IMR-90 (cell line): ENCODE measurements at regions not wholly inside any gene's neighbourhood (a gene's known extent, or its start where the extent isn't known, plus 50 kb on each side); places are given as distances from the start of the nearest gene placed in this dataset.

Experiments used
- ATAC-seq: fragments of 200-7000 bp; cut with Tn5 transposase; 2 replicates; pipeline ENCODE4 v1.9.1; 2020; ENCODE audit warnings: low read depth, mild to moderate bottlenecking, moderate library complexity
- BruUV-seq: library from RNA; stranded (reverse); fragments of 400-500 nt; replicated peaks from 2 replicates; lab custom pipeline; 2021; lab: Mats Ljungman, UMichigan
- CTCF ChIA-PET: fragments of 300-600 bp; formaldehyde crosslinking; extraction: SDS; loops from one replicate; lab custom pipeline; 2021; ENCODE audit warnings: antibody characterized with exemption; lab: Yijun Ruan, JAX
- POLR2A ChIA-PET: fragments of 300-600 bp; sonication (Branson Sonifier 250); formaldehyde crosslinking; loops from one replicate; lab custom pipeline; 2022; ENCODE audit warnings: antibody characterized with exemption; ENCODE audit not compliant: unreplicated experiment; lab: Charles Lee
- DNase-seq: peaks from one replicate; pipeline ENCODE4 v3.0.0; 2013
- H2AFZ ChIP-seq: replicated peaks from 2 replicates; pipeline ENCODE3; 2013; ENCODE audit warnings: low read length, mild to moderate bottlenecking; ENCODE audit not compliant: poor library complexity
- H2AK5ac ChIP-seq: 2 replicates; pipeline ENCODE4 v1.6.1; 2013; ENCODE audit warnings: low read depth, low read length, inconsistent platforms
- H2AK9ac ChIP-seq: replicated peaks from 2 replicates; pipeline ENCODE3; 2013; ENCODE audit warnings: mild to moderate bottlenecking, low read depth, low read length, moderate library complexity; ENCODE audit not compliant: poor library complexity
- H2BK120ac ChIP-seq: 2 replicates; pipeline ENCODE4 v1.6.1; 2013; ENCODE audit warnings: low read depth, low read length, inconsistent platforms
- H2BK15ac ChIP-seq: 3 replicates; pipeline ENCODE4 v1.6.1; 2013; ENCODE audit warnings: low read depth, low read length, inconsistent platforms
- H2BK20ac ChIP-seq: 2 replicates; pipeline ENCODE4 v1.6.1; 2013; ENCODE audit warnings: low read depth, mild to moderate bottlenecking, inconsistent platforms, low read length, moderate library complexity
- H2BK5ac ChIP-seq: 2 replicates; pipeline ENCODE4 v1.6.1; 2013; ENCODE audit warnings: mild to moderate bottlenecking, low read depth, low read length, inconsistent platforms; ENCODE audit not compliant: poor library complexity, severe bottlenecking
- H3K14ac ChIP-seq: replicated peaks from 2 replicates; pipeline ENCODE4 v1.6.1; 2013; ENCODE audit warnings: low read depth, low read length, inconsistent platforms
- H3K18ac ChIP-seq: 2 replicates; pipeline ENCODE4 v1.6.1; 2013; ENCODE audit warnings: low read depth, low read length, control low read depth
- H3K23ac ChIP-seq: 2 replicates; pipeline ENCODE4 v1.6.1; 2013; ENCODE audit warnings: low read depth, low read length, inconsistent platforms
- H3K27ac ChIP-seq: 2 replicates; pipeline ENCODE4 v1.5.1; 2013; ENCODE audit warnings: mild to moderate bottlenecking, control low read depth, low read length; ENCODE audit not compliant: insufficient read depth
- H3K27me3 ChIP-seq: 2 replicates; pipeline ENCODE4 v1.6.1; 2013; ENCODE audit warnings: low read length; ENCODE audit not compliant: control insufficient read depth, insufficient read depth
- H3K36me3 ChIP-seq: 2 replicates; pipeline ENCODE4 v1.6.1; 2013; ENCODE audit warnings: low read length, mixed read lengths; ENCODE audit not compliant: control insufficient read depth, insufficient read depth
- H3K4ac ChIP-seq: 2 replicates; pipeline ENCODE4 v1.6.1; 2013; ENCODE audit warnings: low read depth, low read length, inconsistent platforms
- H3K4me1 ChIP-seq: 2 replicates; pipeline ENCODE4 v1.6.1; 2013; ENCODE audit warnings: low read length, mixed read lengths; ENCODE audit not compliant: control insufficient read depth, insufficient read depth
- H3K4me2 ChIP-seq: 2 replicates; pipeline ENCODE4 v1.6.1; 2013; ENCODE audit warnings: low read depth, mild to moderate bottlenecking, control low read depth, low read length, moderate library complexity
- H3K4me3 ChIP-seq: 2 replicates; pipeline ENCODE4 v1.5.1; 2013; ENCODE audit warnings: low read depth, mild to moderate bottlenecking, control low read depth, low read length, moderate library complexity; ENCODE audit not compliant: insufficient read depth
- H3K56ac ChIP-seq: 2 replicates; pipeline ENCODE4 v1.6.1; 2013; ENCODE audit warnings: low read length, inconsistent platforms; ENCODE audit not compliant: insufficient read depth; ENCODE audit errors: extremely low read depth
- H3K79me1 ChIP-seq, 2 experiments: 2 replicates each; pipeline ENCODE4 v1.6.1; 2013; ENCODE audit warnings: low read length in 2 of 2, inconsistent platforms in 1 of 2, low read depth in 1 of 2
- H3K9ac ChIP-seq: 2 replicates; pipeline ENCODE4 v1.6.1; 2013; ENCODE audit warnings: low read depth, low read length, control low read depth
- H3K9me1 ChIP-seq: 2 replicates; pipeline ENCODE4 v1.6.1; 2013; ENCODE audit warnings: low read length, inconsistent platforms; ENCODE audit not compliant: insufficient read depth
- H3K9me3 ChIP-seq: 2 replicates; pipeline ENCODE4 v1.6.1; 2013; ENCODE audit warnings: low read length; ENCODE audit not compliant: control insufficient read depth, insufficient read depth
- H4K20me1 ChIP-seq: 2 replicates; pipeline ENCODE4 v1.6.1; 2013; ENCODE audit warnings: low read length, inconsistent platforms; ENCODE audit not compliant: insufficient read depth
- H4K5ac ChIP-seq: 2 replicates; pipeline ENCODE4 v1.6.1; 2013; ENCODE audit warnings: mild to moderate bottlenecking, low read depth, low read length, control low read depth
- H4K8ac ChIP-seq, 2 experiments: 2 replicates each; pipeline ENCODE4 v1.6.1; 2013; ENCODE audit warnings: low read depth in 2 of 2, low read length in 2 of 2, control low read depth in 1 of 2, inconsistent platforms in 1 of 2
- H4K91ac ChIP-seq: 2 replicates; pipeline ENCODE4 v1.6.1; 2013; ENCODE audit warnings: low read depth, low read length, inconsistent platforms; ENCODE audit not compliant: insufficient read depth
- BHLHE40 ChIP-seq: fragments of 150-350 bp; IDR thresholded peaks from 2 replicates; pipeline ENCODE4 v1.6.1; 2016; ENCODE audit warnings: mild to moderate bottlenecking, low read depth, low read length
- CEBPB ChIP-seq: IDR thresholded peaks from 2 replicates; pipeline ENCODE4 v1.6.1; 2012; ENCODE audit warnings: low read depth, low read length, improper control_type of control experiment
- CHD1 ChIP-seq: IDR thresholded peaks from 2 replicates; pipeline ENCODE4 v1.6.1; 2012; ENCODE audit warnings: low read depth, low read length, improper control_type of control experiment
- CTCF ChIP-seq: conservative IDR thresholded peaks from 2 replicates; pipeline ENCODE4 v1.5.1; 2012; ENCODE audit warnings: mild to moderate bottlenecking, low read depth, low read length, improper control_type of control experiment
- FOS ChIP-seq: fragments of 150-350 bp; IDR thresholded peaks from 2 replicates; pipeline ENCODE4 v1.6.1; 2016; ENCODE audit warnings: low read depth, low read length
- MAFK ChIP-seq: IDR thresholded peaks from 2 replicates; pipeline ENCODE4 v1.6.1; 2012; ENCODE audit warnings: low read depth, low read length, improper control_type of control experiment
- MAZ ChIP-seq: IDR thresholded peaks from 2 replicates; pipeline ENCODE4 v1.6.1; 2012; ENCODE audit warnings: low read depth, mild to moderate bottlenecking, low read length, improper control_type of control experiment, moderate library complexity, borderline replicate concordance
- MXI1 ChIP-seq: IDR thresholded peaks from 2 replicates; pipeline ENCODE4 v1.6.1; 2012; ENCODE audit warnings: low read depth, mild to moderate bottlenecking, low read length, moderate library complexity, borderline replicate concordance
- NFE2L2 ChIP-seq: fragments of 150-350 bp; IDR thresholded peaks from 2 replicates; pipeline ENCODE4 v1.6.1; 2016; ENCODE audit warnings: low read depth, mild to moderate bottlenecking, low read length
- POLR2A ChIP-seq: IDR thresholded peaks from 2 replicates; pipeline ENCODE4 v1.6.1; 2012; ENCODE audit warnings: mild to moderate bottlenecking, low read depth, low read length
- RAD21 ChIP-seq: IDR thresholded peaks from 2 replicates; pipeline ENCODE4 v1.6.1; 2012; ENCODE audit warnings: low read length, improper control_type of control experiment
- RCOR1 ChIP-seq: IDR thresholded peaks from 2 replicates; pipeline ENCODE4 v1.6.1; 2012; ENCODE audit warnings: mild to moderate bottlenecking, low read length, improper control_type of control experiment; ENCODE audit not compliant: insufficient replicate concordance
- RFX5 ChIP-seq: IDR thresholded peaks from 2 replicates; pipeline ENCODE4 v1.8.0; 2012; ENCODE audit warnings: low read depth, mild to moderate bottlenecking, low read length, moderate library complexity
- SMC3 ChIP-seq: fragments of 150-350 bp; IDR thresholded peaks from 2 replicates; pipeline ENCODE4 v1.6.1; 2016; ENCODE audit warnings: low read depth, mild to moderate bottlenecking, antibody characterized with exemption, low read length, moderate library complexity
- WGBS, 2 experiments: methylation state at CpG; one replicate each; pipeline versions ENCODE4 v1.1.5 to v1.1.7; 2013; ENCODE audit warnings: missing lambda C conversion rate in 2 of 2; ENCODE audit not compliant: insufficient read length in 1 of 2; ENCODE audit errors: extremely low coverage in 2 of 2; 5-methylcytosine and 5-hydroxymethylcytosine counted together
- dilution Hi-C: fragments of 300-500 bp; cut with HindIII; formaldehyde crosslinking; loops from one replicate; pipeline ENCODE4 v1.14.3; 2018; ENCODE audit warnings: low sequenced_read_pairs; ENCODE audit not compliant: unreplicated experiment
- in situ Hi-C: fragments of 300-500 bp; cut with MboI; formaldehyde crosslinking; loops from 3 replicates; pipeline ENCODE4 v1.14.3; 2019; ENCODE audit warnings: low sequenced_read_pairs, inconsistent platforms, mixed read lengths
- intact Hi-C: fragments of 100-400 bp; cut with micrococcal nuclease; formaldehyde crosslinking; loops from 2 replicates; pipeline ENCODE4 v1.10.0; 2022
- TF ChIP-seq, protein P1 (sequence below): fragments of 150-350 bp; IDR thresholded peaks from 2 replicates; pipeline ENCODE4 v1.6.1; 2016; ENCODE audit warnings: low read depth, mild to moderate bottlenecking, low read length, moderate library complexity, borderline replicate concordance
- TF ChIP-seq, protein P2 (sequence below): fragments of 150-350 bp; IDR thresholded peaks from 2 replicates; pipeline ENCODE4 v1.6.1; 2017; ENCODE audit warnings: mild to moderate bottlenecking, antibody characterized with exemption, low read length, low read depth

DNA sequence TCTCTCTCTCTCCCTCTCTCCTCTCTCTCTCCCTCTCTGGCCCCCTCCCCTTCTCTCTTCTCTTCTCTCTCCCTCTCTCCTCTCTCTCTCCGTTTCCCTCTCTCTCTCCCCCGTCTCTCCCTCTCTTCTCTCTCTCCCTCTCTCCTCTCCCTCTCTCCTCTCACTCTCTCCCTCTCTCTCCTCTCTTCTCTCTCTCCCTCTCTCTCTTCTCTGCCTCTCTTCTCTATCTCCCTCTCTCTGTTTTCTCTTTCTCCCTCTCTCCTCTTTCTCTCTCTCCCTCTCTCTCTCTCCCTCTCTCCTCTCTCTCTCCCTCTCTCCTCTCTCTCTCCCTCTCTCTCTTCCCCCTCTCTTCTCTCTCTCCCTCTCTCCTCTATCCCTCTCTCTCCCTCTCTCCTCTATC lies 98.3 kb upstream of the FGF3 start:
- no peaks in the 10 kb centered on the region for H3K27me3 ChIP-seq
- H3K4me2 ChIP-seq: no peak overlapping the region
- no peak overlapping the region for H3K18ac ChIP-seq
- H4K20me1 ChIP-seq: no peaks in the 10 kb centered on the region
- no peak overlapping the region; the same call in 1 of the 2 replicates for H2BK20ac ChIP-seq
- dilution Hi-C loops (loop anchor here (25.0 kb wide), 1 partner anchor 245 kb away; no protein-coding TSS in a partner anchor), in situ Hi-C loops (no loop called here), intact Hi-C loops (loop anchor here (5.0 kb wide), 1 partner anchor 160 kb away; the partner anchor contains the start of gene ANO1)
- WGBS, 2 experiments: 78% methylated on average over 2 of the region's 2 CpGs; no CpG with 5 or more reads in 1 of the 2 experiments
- H3K4me3 ChIP-seq: no peak overlapping the region
- H3K9me1 ChIP-seq: no peaks in the 10 kb centered on the region
- no peak for DNase-seq
- no peak overlapping the region for H4K91ac ChIP-seq
- ATAC-seq: no peak
- no peaks in the 10 kb centered on the region for H3K9me3 ChIP-seq
- peak overlapping the region; percentile 51; the same call in 1 of the 2 replicates for H2BK120ac ChIP-seq
- peaks cover 7% of the 10 kb centered on the region for H3K4me1 ChIP-seq
- H2AK5ac ChIP-seq: no peak overlapping the region
- no peak overlapping the region for H3K9ac ChIP-seq
- no peak overlapping the region for H4K5ac ChIP-seq
- no TSS peak for BruUV-seq
- H3K27ac ChIP-seq: no peak overlapping the region
- no peaks in the 10 kb centered on the region for H3K79me1 ChIP-seq
- H2AFZ ChIP-seq: no peak overlapping the region
- H3K36me3 ChIP-seq: no peaks in the 10 kb centered on the region
- TF ChIP-seq MAZ (no peak), MXI1 (no peak), CHD1 (no peak), RFX5 (no peak), SMC3 (no peak), CTCF (no peak), RAD21 (no peak), POLR2A (no peak), CEBPB (no peak), MAFK (no peak), RCOR1 (no peak), BHLHE40 (no peak), NFE2L2 (no peak), FOS (no peak)
- TF ChIP-seq, protein P1, sequence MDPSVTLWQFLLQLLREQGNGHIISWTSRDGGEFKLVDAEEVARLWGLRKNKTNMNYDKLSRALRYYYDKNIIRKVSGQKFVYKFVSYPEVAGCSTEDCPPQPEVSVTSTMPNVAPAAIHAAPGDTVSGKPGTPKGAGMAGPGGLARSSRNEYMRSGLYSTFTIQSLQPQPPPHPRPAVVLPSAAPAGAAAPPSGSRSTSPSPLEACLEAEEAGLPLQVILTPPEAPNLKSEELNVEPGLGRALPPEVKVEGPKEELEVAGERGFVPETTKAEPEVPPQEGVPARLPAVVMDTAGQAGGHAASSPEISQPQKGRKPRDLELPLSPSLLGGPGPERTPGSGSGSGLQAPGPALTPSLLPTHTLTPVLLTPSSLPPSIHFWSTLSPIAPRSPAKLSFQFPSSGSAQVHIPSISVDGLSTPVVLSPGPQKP: no peak
- TF ChIP-seq, protein P2, sequence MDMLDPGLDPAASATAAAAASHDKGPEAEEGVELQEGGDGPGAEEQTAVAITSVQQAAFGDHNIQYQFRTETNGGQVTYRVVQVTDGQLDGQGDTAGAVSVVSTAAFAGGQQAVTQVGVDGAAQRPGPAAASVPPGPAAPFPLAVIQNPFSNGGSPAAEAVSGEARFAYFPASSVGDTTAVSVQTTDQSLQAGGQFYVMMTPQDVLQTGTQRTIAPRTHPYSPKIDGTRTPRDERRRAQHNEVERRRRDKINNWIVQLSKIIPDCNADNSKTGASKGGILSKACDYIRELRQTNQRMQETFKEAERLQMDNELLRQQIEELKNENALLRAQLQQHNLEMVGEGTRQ: no peak
- no peak overlapping the region for H3K23ac ChIP-seq
- no peak overlapping the region for H3K14ac ChIP-seq
- H2AK9ac ChIP-seq: no peak overlapping the region
- peak overlapping the region; percentile 31; the same call in 1 of the 2 replicates for H3K4ac ChIP-seq
- POLR2A ChIA-PET: no interaction called here
- no peak overlapping the region for H4K8ac ChIP-seq
- no peak overlapping the region for H3K56ac ChIP-seq
- CTCF ChIA-PET: no interaction called here
- H2BK15ac ChIP-seq: no peak overlapping the region
- H2BK5ac ChIP-seq: no peak overlapping the region
